A549 (cell line): ENCODE measurements at regions not wholly inside any gene's neighbourhood (a gene's known extent, or its start where the extent isn't known, plus 50 kb on each side); places are given as distances from the start of the nearest gene placed in this dataset.

ENCODE experiments used
- ATAC-seq, 2 experiments: fragments of 200-7000 bp in 1 of 2; fragments of >200 bp in 1 of 2; cut with Nextera tagmentation in 1 of 2; cut with Tn5 transposase in 1 of 2; 3 replicates each; pipeline versions ENCODE4 v1.8.0 to v1.9.1; 2018 to 2020; ENCODE audit warnings: mild to moderate bottlenecking in 1 of 2, moderate library complexity in 1 of 2
- CTCF ChIA-PET: fragments of 300-600 bp; sonication (Branson Sonifier 250); formaldehyde crosslinking; extraction: SDS; loops from one replicate; lab custom pipeline; 2021; ENCODE audit warnings: antibody characterized with exemption, inconsistent platforms; lab: Yijun Ruan, JAX
- POLR2A ChIA-PET: fragments of 350-600 bp; formaldehyde crosslinking; extraction: SDS; loops from one replicate; lab custom pipeline; 2021; ENCODE audit warnings: antibody characterized with exemption, inconsistent platforms; lab: Yijun Ruan, JAX
- DNase-seq, 2 experiments: peaks; one replicate each; pipeline versions ENCODE4 v3.0.0 to v3.0.0-alpha.2; 2011 to 2016; ENCODE audit warnings: low read depth in 1 of 2, low spot score in 1 of 2
- FAIRE-seq: peaks from 2 replicates; lab custom pipeline; 2011; peaks lifted over from hg19 to GRCh38; lab: Jason Lieb, UNC
- H3K27ac ChIP-seq, 2 experiments: fragments of >200 bp; sonication (Bioruptor Twin); formaldehyde crosslinking; 3 replicates each; pipeline ENCODE4 v1.5.1; 2016 to 2017
- H3K4me1 ChIP-seq: fragments of >200 bp; sonication (Bioruptor Twin); formaldehyde crosslinking; 3 replicates; pipeline ENCODE4 v1.6.1; 2016
- H3K4me2 ChIP-seq: fragments of >200 bp; sonication (Bioruptor Twin); formaldehyde crosslinking; 3 replicates; pipeline ENCODE4 v1.6.1; 2016
- H3K4me3 ChIP-seq: fragments of >200 bp; sonication (Bioruptor Twin); formaldehyde crosslinking; 3 replicates; pipeline ENCODE4 v1.5.1; 2016
- H3K9me3 ChIP-seq: fragments of >200 bp; sonication (Bioruptor Twin); formaldehyde crosslinking; 3 replicates; pipeline ENCODE4 v1.6.1; 2016
- CBX2 ChIP-seq: fragments of 200-600 bp; sonication (generic); IDR thresholded peaks from 2 replicates; pipeline ENCODE4 v1.6.1; 2016; ENCODE audit warnings: low read depth, mild to moderate bottlenecking, borderline replicate concordance
- CBX8 ChIP-seq: fragments of 200-600 bp; sonication (generic); IDR thresholded peaks from 2 replicates; pipeline ENCODE4 v1.6.1; 2016
- CHD4 ChIP-seq: fragments of 200-600 bp; sonication (generic); IDR thresholded peaks from 2 replicates; pipeline ENCODE4 v1.6.1; 2016; ENCODE audit warnings: antibody characterized with exemption, mild to moderate bottlenecking, borderline replicate concordance
- E2F6 ChIP-seq: IDR thresholded peaks from 2 replicates; pipeline ENCODE4 v1.6.1; 2012; ENCODE audit warnings: low read depth, borderline replicate concordance
- EHF ChIP-seq: fragments of 250-450 bp; sonication (Bioruptor Pico); IDR thresholded peaks from 2 replicates; pipeline ENCODE4 v1.5.0; 2020; ENCODE audit warnings: mild to moderate bottlenecking
- EHMT2 ChIP-seq: fragments of 200-600 bp; sonication (generic); IDR thresholded peaks from 2 replicates; pipeline ENCODE4 v1.6.1; 2016; ENCODE audit warnings: antibody characterized with exemption, low read depth, mild to moderate bottlenecking, moderate library complexity
- ELK1 ChIP-seq: fragments of 150-350 bp; IDR thresholded peaks from 2 replicates; pipeline ENCODE4 v1.6.1; 2014; ENCODE audit warnings: low read depth, mild to moderate bottlenecking, low read length
- FOSB ChIP-seq: fragments of 250-450 bp; sonication (Bioruptor Pico); IDR thresholded peaks from 2 replicates; pipeline ENCODE4 v1.5.0; 2020; ENCODE audit warnings: mild to moderate bottlenecking, moderate library complexity
- HDAC2 ChIP-seq: fragments of 200-600 bp; sonication (generic); IDR thresholded peaks from 2 replicates; pipeline ENCODE4 v1.6.1; 2016
- HEYL ChIP-seq: fragments of 250-450 bp; sonication (Bioruptor Pico); IDR thresholded peaks from 2 replicates; pipeline ENCODE4 v1.8.0; 2021; ENCODE audit warnings: mild to moderate bottlenecking, moderate library complexity
- HOXA7 ChIP-seq: fragments of 250-450 bp; sonication (Bioruptor Pico); IDR thresholded peaks from 2 replicates; pipeline ENCODE4 v1.5.0; 2020; ENCODE audit warnings: mild to moderate bottlenecking, moderate library complexity
- HOXB13 ChIP-seq: fragments of 250-450 bp; sonication (Bioruptor Pico); IDR thresholded peaks from 2 replicates; pipeline ENCODE4 v1.5.0; 2020; ENCODE audit warnings: low read depth, mild to moderate bottlenecking, moderate library complexity
- JUNB ChIP-seq: fragments of >200 bp; sonication (Bioruptor Twin); formaldehyde crosslinking; IDR thresholded peaks from 2 replicates; pipeline ENCODE4 v1.6.1; 2016
- KDM5A ChIP-seq: fragments of 200-600 bp; sonication (generic); IDR thresholded peaks from 2 replicates; pipeline ENCODE4 v1.6.1; 2016; ENCODE audit warnings: antibody characterized with exemption, mild to moderate bottlenecking
- MAFK ChIP-seq: fragments of 450-650 bp; IDR thresholded peaks from 2 replicates; pipeline ENCODE4 v1.6.1; 2014; ENCODE audit not compliant: partially characterized antibody
- NPAS2 ChIP-seq: fragments of 250-450 bp; sonication (Bioruptor Pico); IDR thresholded peaks from 2 replicates; pipeline ENCODE4 v1.8.0; 2022; ENCODE audit warnings: mild to moderate bottlenecking, moderate library complexity, borderline replicate concordance
- POLR2A ChIP-seq: IDR thresholded peaks from 2 replicates; pipeline ENCODE4 v1.6.1; 2012; ENCODE audit warnings: mild to moderate bottlenecking, low read length
- RCOR1 ChIP-seq: fragments of 150-350 bp; IDR thresholded peaks from 2 replicates; pipeline ENCODE4 v1.6.1; 2014; ENCODE audit warnings: antibody characterized with exemption, low read length, low read depth
- RNF2 ChIP-seq: fragments of 200-600 bp; sonication (generic); IDR thresholded peaks from 2 replicates; pipeline ENCODE4 v1.6.1; 2016; ENCODE audit warnings: low read depth, mild to moderate bottlenecking, antibody characterized with exemption, moderate library complexity, borderline replicate concordance
- SREBF2 ChIP-seq: fragments of 450-650 bp; IDR thresholded peaks from 2 replicates; pipeline ENCODE4 v1.6.1; 2014; ENCODE audit warnings: mild to moderate bottlenecking, moderate library complexity
- TP53 ChIP-seq: fragments of 250-450 bp; sonication (Bioruptor Pico); IDR thresholded peaks from 2 replicates; pipeline ENCODE4 v1.5.0; 2021; ENCODE audit warnings: mild to moderate bottlenecking, moderate library complexity
- ZFP36 ChIP-seq: fragments of 450-650 bp; IDR thresholded peaks from 2 replicates; pipeline ENCODE4 v1.6.1; 2014; ENCODE audit warnings: borderline replicate concordance; ENCODE audit not compliant: partially characterized antibody
- ZNF302 ChIP-seq: fragments of 250-450 bp; sonication (Bioruptor Pico); IDR thresholded peaks from 2 replicates; pipeline ENCODE4 v1.9.0; 2021; ENCODE audit warnings: inconsistent platforms, mild to moderate bottlenecking, moderate library complexity
- ZSCAN20 ChIP-seq: fragments of 250-450 bp; sonication (Bioruptor Pico); IDR thresholded peaks from 2 replicates; pipeline ENCODE4 v1.8.0; 2022; ENCODE audit warnings: mild to moderate bottlenecking, moderate library complexity
- WGBS: methylation state at CpG from one replicate; pipeline ENCODE4 v1.1.6; 2017; ENCODE audit errors: missing lambda C conversion rate; 5-methylcytosine and 5-hydroxymethylcytosine counted together
- TF ChIP-seq, protein P1 (sequence below): IDR thresholded peaks from 2 replicates; pipeline ENCODE4 v1.6.1; 2012

- H3K27ac ChIP-seq, result no peak overlapping the region
- TF ChIP-seq ZNF302 (no peak), POLR2A (no peak), RNF2 (no peak), RCOR1 (no peak), KDM5A (no peak), EHF (CRISPR knock-in tag) (no peak), E2F6 (no peak), SREBF2 (no peak), HEYL (CRISPR knock-in tag) (no peak), ZFP36 (no peak), MAFK (no peak), CBX2 (no peak), CBX8 (no peak), TP53 (CRISPR knock-in tag) (no peak), ZSCAN20 (no peak), NPAS2 (CRISPR knock-in tag) (no peak)
- TF ChIP-seq, protein P1, sequence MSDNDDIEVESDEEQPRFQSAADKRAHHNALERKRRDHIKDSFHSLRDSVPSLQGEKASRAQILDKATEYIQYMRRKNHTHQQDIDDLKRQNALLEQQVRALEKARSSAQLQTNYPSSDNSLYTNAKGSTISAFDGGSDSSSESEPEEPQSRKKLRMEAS, result no peak
- H3K9me3 ChIP-seq, result no peaks in the 10 kb centered on the region
- no peak overlapping the region for H3K4me2 ChIP-seq
- H3K4me1 ChIP-seq, result peaks cover 5% of the 10 kb centered on the region; the same call in 2 of the 3 replicates
- ATAC-seq, result no peak
- WGBS, result 57% methylated on average over 9 of the region's 12 CpGs
- CTCF ChIA-PET, result interaction anchor here (2.0 kb wide), 1 partner anchor 67 kb away, joined by 6 read pairs; no protein-coding TSS in a partner anchor
- H3K4me3 ChIP-seq, result no peak overlapping the region
- no peak for FAIRE-seq
- DNase-seq, result no peak
- POLR2A ChIA-PET, result no interaction called here
These were observed 66.5 kb downstream of the ADRA2C start for GRCh38 chr4:3832536-3833220.

- Histone ChIP-seq H3K4me1 (no peaks in the 10 kb centered on the region), H3K27ac (no peak overlapping the region), H3K4me3 (no peak overlapping the region), H3K4me2 (no peak overlapping the region), H3K9me3 (no peaks in the 10 kb centered on the region)
- ChIA-PET POLR2A (no interaction called here), CTCF (interaction anchor here (2.0 kb wide), 1 partner anchor 68 kb away, joined by 6 read pairs; no protein-coding TSS in a partner anchor)
- 57% methylated on average over 12 of the region's 18 CpGs for WGBS
- DNase-seq (no peak), ATAC-seq (no peak), FAIRE-seq (no peak)
- TF ChIP-seq E2F6, result no peak
- no peak for TF ChIP-seq HDAC2
- no peak for TF ChIP-seq ELK1
- no peak for TF ChIP-seq HOXA7
- TF ChIP-seq EHMT2, result no peak
These were observed 67.3 kb downstream of the ADRA2C start for GRCh38 chr4:3833326-3833989.

DNA sequence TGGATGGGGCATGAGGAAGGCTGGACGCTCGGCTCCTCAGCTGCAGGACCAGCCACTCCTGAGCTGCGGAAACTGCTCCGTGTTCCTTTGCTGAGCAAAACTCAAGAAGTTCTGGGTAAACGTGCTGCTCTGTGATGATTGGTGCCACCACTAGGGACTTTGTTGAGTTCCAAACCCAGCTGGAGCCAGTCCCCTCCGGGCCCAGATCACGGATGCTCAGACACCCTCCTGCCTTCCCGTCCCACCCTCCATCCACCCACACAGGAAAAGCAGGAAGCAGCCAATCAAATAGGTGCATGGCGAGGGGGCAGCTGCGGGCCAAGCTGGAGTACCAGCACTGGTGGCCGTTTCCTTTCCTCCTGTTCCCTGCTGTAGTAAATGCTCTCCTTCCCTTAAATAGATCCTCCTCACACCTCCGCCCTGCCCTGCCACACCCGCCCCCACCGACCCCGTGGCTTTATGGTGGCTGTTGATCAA lies 68.0 kb downstream of the ADRA2C start:
- no peak for ATAC-seq
- CTCF ChIA-PET, result interaction anchor here (0.7 to 2.0 kb wide), 2 partner anchors 14 to 69 kb away, joined by 3 to 6 read pairs; no protein-coding TSS in a partner anchor

More for the DNA sequence above, 68.0 kb downstream of the ADRA2C start:
- H3K4me2 ChIP-seq, result no peak overlapping the region
- H3K27ac ChIP-seq, result no peak overlapping the region
- POLR2A ChIA-PET, result no interaction called here
- H3K4me1 ChIP-seq, result no peaks in the 10 kb centered on the region
- 42% methylated on average over 8 of the region's 15 CpGs for WGBS
- no peak for TF ChIP-seq HEYL (CRISPR knock-in tag)
- no peak for TF ChIP-seq HOXB13 (CRISPR knock-in tag)
- no peak for TF ChIP-seq ZNF302
- no peak for TF ChIP-seq FOSB (CRISPR knock-in tag)
- TF ChIP-seq ZFP36, result no peak
- TF ChIP-seq CHD4, result no peak
- no peak for TF ChIP-seq JUNB
- TF ChIP-seq ZSCAN20, result no peak
- TF ChIP-seq EHMT2, result no peak
- TF ChIP-seq ELK1, result no peak
- FAIRE-seq (no peak), DNase-seq (no peak)
- H3K4me3 ChIP-seq, result no peak overlapping the region
- no peaks in the 10 kb centered on the region for H3K9me3 ChIP-seq
